H9 (cell line): ENCODE measurements at regions not wholly inside any gene's neighbourhood (a gene's known extent, or its start where the extent isn't known, plus 50 kb on each side); places are given as distances from the start of the nearest gene placed in this dataset.

Experiments used
- DNase-seq: peaks from one replicate; pipeline ENCODE4 v3.0.0-alpha.2; 2017
- H2AFZ ChIP-seq: one replicate; pipeline ENCODE4 v1.6.1; 2013; ENCODE audit warnings: mild to moderate bottlenecking, low read length, control low read depth, moderate library complexity
- H2AK5ac ChIP-seq: 2 replicates; pipeline ENCODE4 v1.6.1; 2013; ENCODE audit warnings: low read length, control low read depth, mixed read lengths; ENCODE audit not compliant: insufficient read length
- H2BK120ac ChIP-seq: one replicate; pipeline ENCODE4 v1.6.1; 2013; ENCODE audit warnings: low read depth, mild to moderate bottlenecking, low read length, control low read depth, inconsistent platforms; ENCODE audit not compliant: poor library complexity, severe bottlenecking
- H2BK12ac ChIP-seq: 2 replicates; pipeline ENCODE4 v1.6.1; 2013; ENCODE audit warnings: low read length, control low read depth, mixed read lengths, low read depth; ENCODE audit not compliant: insufficient read length
- H2BK15ac ChIP-seq: 2 replicates; pipeline ENCODE4 v1.6.1; 2013; ENCODE audit warnings: low read depth, low read length, control low read depth
- H2BK20ac ChIP-seq: one replicate; pipeline ENCODE4 v1.6.1; 2013; ENCODE audit warnings: low read depth, mild to moderate bottlenecking, low read length, control low read depth, inconsistent platforms; ENCODE audit not compliant: poor library complexity, severe bottlenecking
- H2BK5ac ChIP-seq: 2 replicates; pipeline ENCODE4 v1.6.1; 2013; ENCODE audit warnings: low read length, control low read depth, mixed read lengths; ENCODE audit not compliant: insufficient read length
- H3K14ac ChIP-seq: 2 replicates; pipeline ENCODE4 v1.6.1; 2013; ENCODE audit warnings: low read length, control low read depth; ENCODE audit not compliant: insufficient read depth
- H3K18ac ChIP-seq: 2 replicates; pipeline ENCODE4 v1.6.1; 2013; ENCODE audit warnings: low read depth, mild to moderate bottlenecking, mixed read lengths, low read length, control low read depth; ENCODE audit not compliant: insufficient read length
- H3K23ac ChIP-seq: 2 replicates; pipeline ENCODE4 v1.6.1; 2013; ENCODE audit warnings: low read length, control low read depth, mixed read lengths, low read depth; ENCODE audit not compliant: insufficient read length
- H3K23me2 ChIP-seq: 2 replicates; pipeline ENCODE4 v1.6.1; 2013; ENCODE audit warnings: low read depth, mild to moderate bottlenecking, mixed read lengths, low read length, control low read depth; ENCODE audit not compliant: insufficient read length, poor library complexity, severe bottlenecking
- H3K27ac ChIP-seq: 2 replicates; pipeline ENCODE4 v1.5.1; 2013; ENCODE audit warnings: low read length, control low read depth, mixed read lengths, low read depth; ENCODE audit not compliant: insufficient read length
- H3K27me3 ChIP-seq: 2 replicates; pipeline ENCODE4 v1.6.1; 2013; ENCODE audit warnings: low read length, control low read depth, inconsistent platforms; ENCODE audit not compliant: insufficient read depth
- H3K4ac ChIP-seq: 2 replicates; pipeline ENCODE4 v1.6.1; 2013; ENCODE audit warnings: low read depth, mild to moderate bottlenecking, control low read depth, inconsistent platforms, low read length, moderate library complexity
- H3K4me1 ChIP-seq: 2 replicates; pipeline ENCODE4 v1.6.1; 2013; ENCODE audit warnings: low read length, control low read depth, inconsistent platforms; ENCODE audit not compliant: insufficient read depth
- H3K4me2 ChIP-seq: 2 replicates; pipeline ENCODE4 v1.6.1; 2013; ENCODE audit warnings: low read length, control low read depth, mixed read lengths; ENCODE audit not compliant: insufficient read length, insufficient read depth
- H3K56ac ChIP-seq: 2 replicates; pipeline ENCODE4 v1.6.1; 2013; ENCODE audit warnings: low read depth, mild to moderate bottlenecking, mixed read lengths, low read length, control low read depth; ENCODE audit not compliant: insufficient read length
- H3K79me1 ChIP-seq: 2 replicates; pipeline ENCODE4 v1.6.1; 2013; ENCODE audit warnings: low read depth, mild to moderate bottlenecking, moderate library complexity, low read length, control low read depth, inconsistent platforms; ENCODE audit not compliant: insufficient read depth, poor library complexity, severe bottlenecking
- H3K79me2 ChIP-seq: 2 replicates; pipeline ENCODE4 v1.6.1; 2013; ENCODE audit warnings: low read length, control low read depth, inconsistent platforms; ENCODE audit not compliant: insufficient read depth
- H3K9ac ChIP-seq: 2 replicates; pipeline ENCODE4 v1.6.1; 2013; ENCODE audit warnings: low read length, control low read depth, mixed read lengths; ENCODE audit not compliant: insufficient read length; ENCODE audit errors: extremely low read depth
- H3K9me3 ChIP-seq: one replicate; pipeline ENCODE4 v1.6.1; 2013; ENCODE audit warnings: low read depth, low read length, inconsistent platforms; ENCODE audit not compliant: control insufficient read depth
- H3T11ph ChIP-seq: one replicate; pipeline ENCODE4 v1.6.1; 2013; ENCODE audit warnings: mild to moderate bottlenecking, low read length, control low read depth, inconsistent platforms
- H4K20me1 ChIP-seq: one replicate; pipeline ENCODE4 v1.6.1; 2013; ENCODE audit not compliant: control insufficient read depth, insufficient read length, insufficient read depth
- H4K5ac ChIP-seq: 2 replicates; pipeline ENCODE4 v1.6.1; 2013; ENCODE audit warnings: low read depth, mild to moderate bottlenecking, mixed read lengths, low read length, control low read depth; ENCODE audit not compliant: insufficient read length
- H4K8ac ChIP-seq: replicated peaks from 2 replicates; pipeline ENCODE4 v1.6.1; 2013; ENCODE audit warnings: low read length, control low read depth, mixed read lengths, low read depth; ENCODE audit not compliant: insufficient read length
- H4K91ac ChIP-seq: 2 replicates; pipeline ENCODE4 v1.6.1; 2013; ENCODE audit warnings: low read depth, mild to moderate bottlenecking, moderate library complexity, mixed read lengths, low read length, control low read depth; ENCODE audit not compliant: insufficient read length
- H3K27ac Mint-ChIP-seq, 3 experiments: 2 replicates in 2 of 3; 3 replicates in 1 of 3; pipeline ENCODE4 v1.8.0; 2020 to 2021; ENCODE audit warnings: mixed read lengths in 3 of 3, mild to moderate bottlenecking in 1 of 3, moderate library complexity in 1 of 3
- H3K27me3 Mint-ChIP-seq: 2 replicates; pipeline ENCODE4 v1.8.0; 2021; ENCODE audit warnings: low read depth, mild to moderate bottlenecking, moderate library complexity, mixed read lengths
- H3K36me3 Mint-ChIP-seq, 3 experiments: 2 replicates in 2 of 3; 3 replicates in 1 of 3; pipeline ENCODE4 v1.8.0; 2020 to 2021; ENCODE audit warnings: low read depth in 3 of 3, mixed read lengths in 3 of 3; ENCODE audit not compliant: insufficient read depth in 1 of 3
- H3K4me1 Mint-ChIP-seq, 2 experiments: 2 replicates each; pipeline ENCODE4 v1.8.0; 2020; ENCODE audit warnings: mixed read lengths in 2 of 2
- H3K4me3 Mint-ChIP-seq, 2 experiments: 2 replicates in 1 of 2; 3 replicates in 1 of 2; pipeline ENCODE4 v1.8.0; 2020 to 2021; ENCODE audit warnings: mild to moderate bottlenecking in 2 of 2, mixed read lengths in 2 of 2, moderate library complexity in 1 of 2
- H3K9me3 Mint-ChIP-seq, 2 experiments: 2 replicates in 1 of 2; 3 replicates in 1 of 2; pipeline ENCODE4 v1.8.0; 2020; ENCODE audit warnings: mild to moderate bottlenecking in 2 of 2, mixed read lengths in 2 of 2, moderate library complexity in 1 of 2
- CTCF ChIP-seq: fragments of 200-600 bp; sonication (generic); conservative IDR thresholded peaks from 3 replicates; pipeline ENCODE4 v1.8.0; 2021; ENCODE audit warnings: antibody characterized with exemption, mild to moderate bottlenecking
- WGBS: extraction: QIAGEN DNeasy Blood & Tissue Kit; methylation state at CpG from one replicate; pipeline ENCODE4 v1.1.7; 2013; ENCODE audit warnings: missing lambda C conversion rate, low lambda C conversion rate, mixed read lengths; ENCODE audit not compliant: insufficient read length; ENCODE audit errors: extremely low coverage; 5-methylcytosine and 5-hydroxymethylcytosine counted together

GRCh38 chr1:10899490-10900250 is 103.2 kb upstream of the CASZ1 start:
- no CpG with 5 or more reads among the region's 18 CpGs for WGBS
- H3K9ac ChIP-seq = no peak overlapping the region

More at GRCh38 chr1:10899490-10900250, 103.2 kb upstream of the CASZ1 start:
- Histone ChIP-seq H2BK5ac (no peak overlapping the region), H2BK120ac (no peak overlapping the region), H2BK20ac (no peak overlapping the region), H3K79me2 (no peaks in the 10 kb centered on the region), H2BK15ac (no peak overlapping the region), H3K9me3 (no peaks in the 10 kb centered on the region), H2AFZ (no peak overlapping the region), H4K5ac (no peak overlapping the region), H3K27me3 (no peaks in the 10 kb centered on the region), H3K4me2 (no peak overlapping the region), H2AK5ac (no peak overlapping the region), H3K23ac (no peak overlapping the region), H4K8ac (no peak overlapping the region), H3K18ac (no peak overlapping the region), H4K20me1 (no peaks in the 10 kb centered on the region), H2BK12ac (no peak overlapping the region), H4K91ac (no peak overlapping the region), H3K23me2 (no peaks in the 10 kb centered on the region), H3K4ac (no peak overlapping the region), H3K14ac (no peak overlapping the region; the same call in 1 of the 2 replicates), H3T11ph (no peak overlapping the region), H3K27ac (no peak overlapping the region), H3K4me1 (peaks cover 6% of the 10 kb centered on the region; the same call in 1 of the 2 replicates), H3K56ac (no peak overlapping the region), H3K79me1 (no peaks in the 10 kb centered on the region)
- no peak for DNase-seq
- Mint-ChIP-seq H3K4me1 (peaks cover 25 to 41% of the 10 kb centered on the region in 2 experiments), H3K27me3 (peaks cover 4% of the 10 kb centered on the region), H3K36me3 (no peaks in the 10 kb centered on the region), H3K9me3 (no peaks in the 10 kb centered on the region), H3K27ac (no peak overlapping the region), H3K4me3 (no peak overlapping the region; a peak in 1 of 5 replicates)
- no peak for TF ChIP-seq CTCF
